H1 (cell line): ENCODE measurements at regions not wholly inside any gene's neighbourhood (a gene's known extent, or its start where the extent isn't known, plus 50 kb on each side); places are given as distances from the start of the nearest gene placed in this dataset.

Experiments used
- CTCF ChIA-PET: fragments of 300-600 bp; sonication (Branson Sonifier 250); formaldehyde crosslinking; loops from one replicate; lab custom pipeline; 2021; ENCODE audit not compliant: partially characterized antibody; lab: Charles Lee
- POLR2A ChIA-PET: fragments of 300-600 bp; sonication (Branson Sonifier 250); formaldehyde crosslinking; loops from one replicate; lab custom pipeline; 2021; ENCODE audit warnings: inconsistent platforms; ENCODE audit not compliant: partially characterized antibody; lab: Charles Lee
- DNase-seq, 2 experiments: peaks; one replicate each; pipeline versions ENCODE4 v3.0.0 to v3.0.0-alpha.2; 2010 to 2022; ENCODE audit warnings: low spot score in 2 of 2, low read depth in 1 of 2, mixed read lengths in 1 of 2
- FAIRE-seq: peaks from 2 replicates; lab custom pipeline; 2011; peaks lifted over from hg19 to GRCh38; lab: Jason Lieb, UNC
- H2AFZ ChIP-seq: 2 replicates; pipeline ENCODE4 v1.8.1; 2012; ENCODE audit warnings: low read length, inconsistent platforms
- H2AK5ac ChIP-seq: 2 replicates; pipeline ENCODE4 v1.6.1; 2013; ENCODE audit warnings: low read depth, low read length
- H2BK120ac ChIP-seq: replicated peaks from 2 replicates; pipeline ENCODE3; 2013; ENCODE audit warnings: low read depth, low read length, inconsistent platforms
- H2BK12ac ChIP-seq: 2 replicates; pipeline ENCODE4 v1.6.1; 2013; ENCODE audit warnings: low read depth, low read length
- H2BK15ac ChIP-seq: 2 replicates; pipeline ENCODE4 v1.6.1; 2013; ENCODE audit warnings: low read length
- H2BK20ac ChIP-seq: 2 replicates; pipeline ENCODE4 v1.6.1; 2013; ENCODE audit warnings: low read length
- H2BK5ac ChIP-seq: 2 replicates; pipeline ENCODE4 v1.6.1; 2013; ENCODE audit warnings: low read depth, low read length
- H3K14ac ChIP-seq: 2 replicates; pipeline ENCODE4 v1.6.1; 2013; ENCODE audit warnings: inconsistent platforms; ENCODE audit not compliant: insufficient read length
- H3K18ac ChIP-seq: 2 replicates; pipeline ENCODE4 v1.6.1; 2013; ENCODE audit warnings: low read length; ENCODE audit errors: extremely low read depth
- H3K23ac ChIP-seq: 2 replicates; pipeline ENCODE4 v1.6.1; 2013; ENCODE audit warnings: inconsistent platforms; ENCODE audit not compliant: insufficient read length
- H3K23me2 ChIP-seq: 2 replicates; pipeline ENCODE4 v1.6.1; 2013; ENCODE audit warnings: low read depth, low read length
- H3K27ac ChIP-seq: 2 replicates; pipeline ENCODE4 v1.6.1; 2011; ENCODE audit warnings: low read depth, low read length, inconsistent platforms
- H3K27me3 ChIP-seq, 4 experiments: replicated peaks in 1 of 4; 1 replicate in 1 of 4; 2 replicates in 3 of 4; pipeline versions ENCODE4 v1.6.1 to v1.8.1; 2011 to 2013; ENCODE audit warnings: low read length in 3 of 4, mild to moderate bottlenecking in 3 of 4, inconsistent platforms in 2 of 4, mixed read lengths in 2 of 4, moderate library complexity in 1 of 4; ENCODE audit not compliant: control insufficient read depth in 3 of 4, insufficient read depth in 3 of 4; ENCODE audit errors: extremely low read depth in 1 of 4
- H3K36me3 ChIP-seq, 4 experiments: 2 replicates each; pipeline versions ENCODE4 v1.6.1 to v1.8.1; 2011 to 2013; ENCODE audit warnings: mild to moderate bottlenecking in 4 of 4, low read length in 3 of 4, moderate library complexity in 2 of 4, control low read depth in 1 of 4, inconsistent platforms in 1 of 4; ENCODE audit not compliant: insufficient read depth in 4 of 4, control insufficient read depth in 2 of 4
- H3K4ac ChIP-seq: replicated peaks from 2 replicates; pipeline ENCODE3; 2013; ENCODE audit warnings: low read length, low read depth, mixed read lengths, inconsistent platforms; ENCODE audit not compliant: insufficient read length
- H3K4me1 ChIP-seq, 4 experiments: replicated peaks in 1 of 4; 1 replicate in 1 of 4; 2 replicates in 3 of 4; pipeline versions ENCODE4 v1.6.1 to v1.8.1; 2011 to 2013; ENCODE audit warnings: low read length in 3 of 4, inconsistent platforms in 2 of 4, mixed read lengths in 1 of 4; ENCODE audit not compliant: insufficient read depth in 4 of 4, control insufficient read depth in 3 of 4
- H3K4me2 ChIP-seq, 2 experiments: 2 replicates each; pipeline versions ENCODE4 v1.6.1 to v1.8.1; 2011 to 2013; ENCODE audit warnings: low read depth in 2 of 2, low read length in 2 of 2, control low read depth in 1 of 2, inconsistent platforms in 1 of 2, mild to moderate bottlenecking in 1 of 2; ENCODE audit not compliant: insufficient read depth in 1 of 2
- H3K4me3 ChIP-seq, 4 experiments: fragments of 200-600, 300-600 bp in 1 of 4; sonication (generic), shearing (Covaris generic), sonication (Bioruptor Twin) in 1 of 4; 2 replicates each; pipeline versions ENCODE4 v1.5.1 to v1.8.1; 2011 to 2016; ENCODE audit warnings: low read length in 4 of 4, low read depth in 3 of 4, control low read depth in 2 of 4, inconsistent platforms in 2 of 4, mild to moderate bottlenecking in 2 of 4, mixed read lengths in 1 of 4, moderate library complexity in 1 of 4; ENCODE audit not compliant: insufficient read depth in 2 of 4; ENCODE audit errors: extremely low read depth in 1 of 4
- H3K56ac ChIP-seq: replicated peaks from 2 replicates; pipeline ENCODE3; 2013; ENCODE audit warnings: low read depth, mild to moderate bottlenecking, mixed read lengths, low read length, inconsistent platforms; ENCODE audit not compliant: insufficient read length
- H3K79me1 ChIP-seq: 2 replicates; pipeline ENCODE4 v1.6.1; 2013; ENCODE audit warnings: low read depth, low read length, control low read depth
- H3K79me2 ChIP-seq, 2 experiments: 2 replicates each; pipeline versions ENCODE4 v1.6.1 to v1.8.1; 2012 to 2013; ENCODE audit warnings: low read length in 2 of 2, mild to moderate bottlenecking in 2 of 2, inconsistent platforms in 1 of 2; ENCODE audit not compliant: insufficient read depth in 2 of 2, control insufficient read depth in 1 of 2
- H3K9ac ChIP-seq, 4 experiments: replicated peaks in 1 of 4; 1 replicate in 1 of 4; 2 replicates in 3 of 4; pipeline versions ENCODE4 v1.6.1 to v1.8.1; 2011 to 2013; ENCODE audit warnings: low read depth in 3 of 4, low read length in 3 of 4, control low read depth in 2 of 4, mild to moderate bottlenecking in 2 of 4, moderate library complexity in 2 of 4, inconsistent platforms in 1 of 4; ENCODE audit errors: extremely low read depth in 1 of 4
- H3K9me3 ChIP-seq, 2 experiments: 2 replicates each; pipeline versions ENCODE4 v1.6.1 to v1.8.1; 2012 to 2013; ENCODE audit warnings: mild to moderate bottlenecking in 2 of 2, moderate library complexity in 2 of 2, control low read depth in 1 of 2, inconsistent platforms in 1 of 2, low read depth in 1 of 2, low read length in 1 of 2, mixed read lengths in 1 of 2; ENCODE audit not compliant: insufficient read depth in 2 of 2
- H4K20me1 ChIP-seq, 2 experiments: replicated peaks in 1 of 2; 2 replicates each; pipeline versions ENCODE3 to v1.8.1; 2011 to 2013; ENCODE audit warnings: inconsistent platforms in 2 of 2, low read length in 2 of 2, mild to moderate bottlenecking in 1 of 2; ENCODE audit not compliant: insufficient read depth in 2 of 2, control insufficient read depth in 1 of 2
- H4K5ac ChIP-seq: 2 replicates; pipeline ENCODE4 v1.6.1; 2013; ENCODE audit warnings: low read length, low read depth, mixed read lengths, inconsistent platforms; ENCODE audit not compliant: insufficient read length
- H4K8ac ChIP-seq: 2 replicates; pipeline ENCODE4 v1.8.0; 2013; ENCODE audit warnings: mild to moderate bottlenecking, moderate library complexity, low read length, inconsistent platforms; ENCODE audit not compliant: insufficient read depth; ENCODE audit errors: extremely low read depth
- H4K91ac ChIP-seq: replicated peaks from 2 replicates; pipeline ENCODE3; 2013; ENCODE audit warnings: low read length, mixed read lengths, inconsistent platforms; ENCODE audit not compliant: insufficient read length
- ASH2L ChIP-seq: fragments of 200-600, 300-600 bp; sonication (generic); IDR thresholded peaks from one replicate; pipeline ENCODE4 v1.7.1; 2017; ENCODE audit warnings: low read length
- ATF3 ChIP-seq: IDR thresholded peaks from 2 replicates; pipeline ENCODE4 v1.6.1; 2011; ENCODE audit warnings: low read depth, mild to moderate bottlenecking, low read length; ENCODE audit not compliant: insufficient read depth
- BACH1 ChIP-seq: IDR thresholded peaks from 2 replicates; pipeline ENCODE4 v1.6.1; 2012; ENCODE audit warnings: low read length, improper control_type of control experiment
- BRCA1 ChIP-seq: IDR thresholded peaks from 2 replicates; pipeline ENCODE4 v1.6.1; 2012; ENCODE audit warnings: low read depth, low read length, improper control_type of control experiment
- CBX5 ChIP-seq: fragments of 300-800, 300-1000 bp; sonication (generic); IDR thresholded peaks from 2 replicates; pipeline ENCODE4 v1.7.1; 2016; ENCODE audit warnings: antibody characterized with exemption, low read length, low read depth
- CEBPB ChIP-seq: IDR thresholded peaks from 2 replicates; pipeline ENCODE4 v1.6.1; 2012; ENCODE audit warnings: low read depth, low read length
- CHD1 ChIP-seq: IDR thresholded peaks from 2 replicates; pipeline ENCODE4 v1.6.1; 2012; ENCODE audit warnings: low read depth, low read length, improper control_type of control experiment
- EGR1 ChIP-seq: IDR thresholded peaks from 2 replicates; pipeline ENCODE4 v1.6.1; 2011; ENCODE audit warnings: low read depth, low read length, borderline replicate concordance
- KDM4A ChIP-seq: IDR thresholded peaks from one replicate; pipeline ENCODE4 v1.7.1; 2012; ENCODE audit warnings: low read depth, mild to moderate bottlenecking, moderate library complexity, low read length, inconsistent platforms; ENCODE audit not compliant: severe bottlenecking
- POLR2A ChIP-seq, 2 experiments: IDR thresholded peaks; 1 replicate in 1 of 2; 2 replicates in 1 of 2; pipeline ENCODE4 v1.6.1; 2011; ENCODE audit warnings: low read depth in 2 of 2, low read length in 2 of 2, mild to moderate bottlenecking in 2 of 2; ENCODE audit errors: control extremely low read depth in 1 of 2
- RFX5 ChIP-seq: IDR thresholded peaks from 2 replicates; pipeline ENCODE4 v1.6.1; 2011; ENCODE audit warnings: low read depth, low read length, improper control_type of control experiment, borderline replicate concordance
- SIRT6 ChIP-seq: IDR thresholded peaks from one replicate; pipeline ENCODE4 v1.7.1; 2012; ENCODE audit warnings: low read length, inconsistent platforms
- SIX5 ChIP-seq: IDR thresholded peaks from 2 replicates; pipeline ENCODE4 v1.6.1; 2011; ENCODE audit warnings: mild to moderate bottlenecking, low read depth, low read length
- SP1 ChIP-seq: IDR thresholded peaks from 2 replicates; pipeline ENCODE4 v1.6.1; 2011; ENCODE audit warnings: low read depth, low read length
- YY1 ChIP-seq: IDR thresholded peaks from 2 replicates; pipeline ENCODE4 v1.6.1; 2011; ENCODE audit warnings: low read depth, mild to moderate bottlenecking, low read length
- WGBS, 2 experiments: shearing (Covaris generic) in 1 of 2; methylation state at CpG; one replicate each; pipeline versions ENCODE4 v1.1.6 to v1.1.7; 2013 to 2015; ENCODE audit warnings: low lambda C conversion rate in 2 of 2, mixed read lengths in 2 of 2, inconsistent platforms in 1 of 2, low coverage in 1 of 2, missing lambda C conversion rate in 1 of 2; ENCODE audit not compliant: insufficient replicate concordance in 2 of 2, insufficient coverage in 1 of 2, insufficient read length in 1 of 2; ENCODE audit errors: extremely low coverage in 1 of 2, missing lambda C conversion rate in 1 of 2; 5-methylcytosine and 5-hydroxymethylcytosine counted together

- Histone ChIP-seq H3K4me1 (peaks cover 0 to 8% (median 7%) of the 10 kb centered on the region in 4 experiments; a peak in 6 of 7 replicates), H2BK15ac (no peak overlapping the region), H3K36me3 (no peaks in the 10 kb centered on the region), H3K27me3 (no peaks in the 10 kb centered on the region), H3K23ac (no peak overlapping the region), H4K5ac (no peak overlapping the region), H3K27ac (no peak overlapping the region), H3K79me1 (peaks cover 2% of the 10 kb centered on the region; the same call in 1 of the 2 replicates), H2BK5ac (peak overlapping the region; percentile 84; the same call in 1 of the 2 replicates), H3K18ac (peak overlapping the region; percentile 60; the same call in 1 of the 2 replicates), H2BK12ac (no peak overlapping the region), H3K4me3 (peak overlapping the region in 1 of 4 experiments; percentile 5; a peak in 1 of 8 replicates), H3K4ac (no peak overlapping the region), H3K9me3 (no peaks in the 10 kb centered on the region), H2BK20ac (peak overlapping the region; percentile 61; the same call in 1 of the 2 replicates), H3K56ac (no peak overlapping the region), H4K8ac (no peak overlapping the region), H4K91ac (no peak overlapping the region), H2AFZ (no peak overlapping the region), H2BK120ac (peak overlapping the region; percentile 56), H3K23me2 (peaks cover 3% of the 10 kb centered on the region; the same call in 1 of the 2 replicates), H2AK5ac (no peak overlapping the region; the same call in 1 of the 2 replicates), H3K79me2 (no peaks in the 10 kb centered on the region), H3K4me2 (peak overlapping the region; percentile 26 to 45), H3K14ac (no peak overlapping the region), H4K20me1 (no peaks in the 10 kb centered on the region), H3K9ac (no peak overlapping the region)
- WGBS, 2 experiments = 46% methylated on average over 1 of the region's 1 CpG; no CpG with 5 or more reads in 1 of the 2 experiments
- DNase-seq (peak in 1 of 2 experiments; percentile 17), FAIRE-seq (peak; percentile 24)
- ChIA-PET CTCF (no interaction called here), POLR2A (no interaction called here)
- TF ChIP-seq BRCA1 (no peak), CEBPB (peak; percentile 62; the same call in 1 of the 2 replicates), SIRT6 (no peak), RFX5 (no peak), EGR1 (no peak), ATF3 (no peak), KDM4A (no peak), YY1 (peak; percentile 72), POLR2A (IDR thresholded peaks at IDR 0.05; ENCODE audit: control extremely low read depth in 1 of 2, low read depth in 2 of 2, low read length in 2 of 2) (0 out of 3 replicates have a peak, but pooled peaks of 1 of the 2 experiments have one; percentile 20), SP1 (0 out of 2 replicates have a peak, but pooled peaks have one; percentile 39), CBX5 (no peak), CHD1 (no peak), BACH1 (no peak), SIX5 (no peak), ASH2L (peak; percentile 28)
Observed at GRCh38 chr2:144268036-144268678, 251.8 kb downstream of the ZEB2 start.
